Activated T-cell treated with anti-CD3 and anti-CD28 coated beads, Interleukin-2, amount 50 U/mL, for 4 hours (primary cell): ENCODE measurements at regions not wholly inside any gene's neighbourhood (a gene's known extent, or its start where the extent isn't known, plus 50 kb on each side); places are given as distances from the start of the nearest gene placed in this dataset.
A peak's percentile ranks its signal among the peaks of the same experiment; 100 is the strongest.
"Not testable (repeated sequence)": the region's sequence is repeated elsewhere in the genome, so short reads cannot be mapped to it uniquely, and the experiment has no call there.

Experiments used
- ATAC-seq, 2 donors: fragments of 200-7000 bp; cut with Tn5 transposase; one replicate each; pipeline ENCODE4 v1.10.0; 2021
- DNase-seq: peaks from one replicate; pipeline ENCODE4 v3.0.0-alpha.2; 2020
- H3K27me3 Mint-ChIP-seq: one replicate; pipeline ENCODE4 v1.8.0; 2021; ENCODE audit warnings: low read depth, mixed read lengths
- H3K36me3 Mint-ChIP-seq: one replicate; pipeline ENCODE4 v1.8.0; 2022; ENCODE audit warnings: mixed read lengths; ENCODE audit not compliant: insufficient read depth
- H3K4me1 Mint-ChIP-seq: one replicate; pipeline ENCODE4 v1.8.0; 2021; ENCODE audit warnings: low read depth, mixed read lengths
- H3K4me3 Mint-ChIP-seq: one replicate; pipeline ENCODE4 v1.8.0; 2021; ENCODE audit warnings: mild to moderate bottlenecking, moderate library complexity, mixed read lengths
- H3K9me3 Mint-ChIP-seq: one replicate; pipeline ENCODE4 v1.8.0; 2021; ENCODE audit warnings: mixed read lengths

DNA sequence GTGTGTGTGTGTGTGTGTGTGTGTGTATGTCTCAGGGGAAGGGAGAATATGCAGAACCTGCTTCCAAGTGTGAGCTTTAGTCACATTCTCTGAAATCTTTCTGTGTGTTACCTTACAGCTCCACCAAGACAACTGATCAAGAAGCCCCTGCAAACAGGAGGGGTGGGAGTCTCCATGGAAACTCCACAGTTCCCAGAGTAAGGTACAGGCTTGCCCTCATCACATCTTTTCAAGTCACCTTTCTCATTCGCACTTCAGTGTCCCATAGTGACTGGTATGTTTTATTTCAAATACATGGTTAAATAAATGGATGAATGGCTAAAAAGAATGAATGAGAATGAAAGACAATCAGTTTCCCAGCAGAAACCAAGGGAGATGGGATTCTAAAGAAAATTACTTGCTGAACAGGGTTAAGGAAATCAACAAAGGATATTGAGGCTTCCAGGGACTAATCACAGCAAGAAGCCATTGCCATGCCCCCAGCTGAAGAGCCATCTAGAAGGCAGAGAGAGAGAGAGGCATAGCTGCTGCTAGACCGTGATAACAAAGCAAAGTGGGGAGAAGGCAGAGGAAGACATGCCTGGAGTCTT, 987.2 kb upstream of the CELF4 start:
- Mint-ChIP-seq H3K36me3 (no peaks in the 10 kb centered on the region), H3K4me1 (no peaks in the 10 kb centered on the region), H3K9me3 (no peaks in the 10 kb centered on the region), H3K4me3 (no peak overlapping the region), H3K27me3 (no peaks in the 10 kb centered on the region)
- no peak for ATAC-seq
- DNase-seq = no peak

DNA sequence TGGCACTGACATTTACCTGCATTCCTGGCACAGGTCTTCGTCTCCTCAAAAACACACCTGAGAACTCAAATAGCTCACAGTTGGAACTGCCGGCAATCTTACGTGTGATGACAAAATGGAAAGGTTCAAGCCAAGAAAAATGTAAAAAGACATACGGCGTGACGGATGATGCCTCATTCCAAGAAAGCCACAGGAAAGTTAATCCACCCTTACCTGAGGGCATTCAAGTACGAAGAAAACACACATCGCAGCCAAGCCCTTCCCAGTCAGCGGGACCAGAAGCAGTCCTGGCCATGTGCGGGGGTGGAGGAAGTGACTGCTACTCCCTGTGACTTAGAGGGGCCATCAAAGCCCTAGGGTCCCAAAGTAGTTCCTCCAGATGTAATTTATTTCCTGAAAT, 986.3 kb upstream of the CELF4 start:
- Mint-ChIP-seq H3K4me3 (no peak overlapping the region), H3K9me3 (no peaks in the 10 kb centered on the region), H3K36me3 (no peaks in the 10 kb centered on the region), H3K27me3 (no peaks in the 10 kb centered on the region), H3K4me1 (no peaks in the 10 kb centered on the region)
- DNase-seq (no peak), ATAC-seq (no peak)

DNA sequence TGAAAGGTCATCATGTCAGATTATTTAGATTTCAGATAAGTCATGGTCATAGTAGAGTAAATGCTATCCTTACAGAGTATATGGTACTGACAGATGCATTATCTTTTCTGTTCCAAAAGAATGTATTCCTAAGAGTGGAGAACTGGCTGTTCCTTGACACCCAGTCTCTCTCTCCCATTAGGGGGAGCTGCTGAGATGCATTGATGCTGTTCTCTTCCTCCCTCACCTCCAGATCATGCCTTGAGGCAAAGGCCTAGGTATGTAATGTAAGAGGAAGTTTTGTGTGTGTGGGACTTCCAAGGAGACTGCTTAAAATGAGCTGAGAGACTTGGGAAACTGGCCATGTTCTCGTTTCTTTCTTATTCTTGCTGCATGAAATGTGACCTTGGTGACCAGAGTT, 979.5 kb upstream of the CELF4 start:
- DNase-seq (no peak), ATAC-seq (no peak)
- H3K9me3 Mint-ChIP-seq = no peaks in the 10 kb centered on the region
- H3K36me3 Mint-ChIP-seq = no peaks in the 10 kb centered on the region
- no peak overlapping the region for H3K4me3 Mint-ChIP-seq
- no peaks in the 10 kb centered on the region for H3K27me3 Mint-ChIP-seq
- no peaks in the 10 kb centered on the region for H3K4me1 Mint-ChIP-seq

DNA sequence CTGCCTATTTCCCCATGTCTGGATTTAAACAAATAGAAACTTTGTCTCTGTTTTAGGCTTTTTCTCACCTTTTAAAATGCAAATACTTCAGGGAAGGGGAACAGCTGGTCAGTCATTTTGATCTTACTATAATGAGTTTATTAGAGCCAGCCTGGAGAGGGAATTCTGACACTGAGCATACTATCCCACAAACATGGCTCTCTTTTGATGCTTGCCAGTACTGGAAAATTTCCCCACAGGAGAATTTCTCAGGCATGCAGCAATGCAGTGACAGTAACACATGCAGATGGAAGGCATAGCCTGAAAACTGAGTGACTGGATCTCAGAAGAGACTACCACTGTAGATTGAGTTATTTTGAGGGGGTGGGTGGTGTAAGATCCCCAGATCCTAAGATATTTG, 974.3 kb upstream of the CELF4 start:
- ATAC-seq (no peak), DNase-seq (no peak)
- H3K4me3 Mint-ChIP-seq = no peak overlapping the region
- H3K27me3 Mint-ChIP-seq = no peaks in the 10 kb centered on the region
- H3K4me1 Mint-ChIP-seq = no peaks in the 10 kb centered on the region
- H3K9me3 Mint-ChIP-seq = peaks cover 4% of the 10 kb centered on the region
- no peaks in the 10 kb centered on the region for H3K36me3 Mint-ChIP-seq

DNA sequence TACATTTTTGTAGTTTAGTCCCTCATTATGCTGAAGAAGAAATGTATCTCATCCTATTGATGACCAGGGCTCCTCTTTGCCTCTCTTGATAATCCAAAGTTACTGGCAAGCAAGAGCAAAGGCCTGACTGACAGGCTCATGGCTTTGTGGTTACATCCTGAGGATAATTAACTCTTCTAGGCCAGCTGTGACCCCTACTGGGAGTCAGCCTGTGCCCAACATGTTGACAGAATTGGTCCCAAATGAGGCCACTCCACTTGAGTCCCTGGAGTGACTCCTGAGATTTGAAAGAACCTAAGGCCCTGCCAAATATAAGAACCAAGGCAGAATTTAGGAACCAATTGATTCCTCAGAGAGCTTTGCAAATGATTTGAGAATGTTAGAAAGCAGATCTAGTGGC, 973.8 kb upstream of the CELF4 start:
- DNase-seq = no peak
- H3K9me3 Mint-ChIP-seq = peaks cover 5% of the 10 kb centered on the region
- H3K4me1 Mint-ChIP-seq = no peaks in the 10 kb centered on the region
- H3K27me3 Mint-ChIP-seq = no peaks in the 10 kb centered on the region
- no peak overlapping the region for H3K4me3 Mint-ChIP-seq
- ATAC-seq = no peak
- H3K36me3 Mint-ChIP-seq = no peaks in the 10 kb centered on the region

DNA sequence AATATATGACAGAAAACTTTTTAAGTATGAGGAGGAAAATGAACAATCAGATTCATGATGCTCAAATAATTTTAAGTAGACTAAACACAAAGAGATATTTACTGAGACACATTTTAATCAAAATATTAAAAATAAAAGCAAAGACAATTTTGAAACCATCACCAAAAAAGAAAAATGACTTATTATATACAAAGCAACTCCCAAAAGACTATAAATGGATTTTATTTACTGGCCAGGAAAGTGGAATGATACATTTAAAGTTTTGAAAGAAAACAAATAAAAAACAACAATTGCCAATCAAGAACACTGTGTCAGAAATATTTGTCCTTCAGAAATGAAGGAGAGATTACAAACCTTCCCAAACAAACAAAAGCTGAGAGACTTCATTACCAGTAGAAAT, 968.5 kb upstream of the CELF4 start:
- Mint-ChIP-seq H3K4me1 (no peaks in the 10 kb centered on the region), H3K36me3 (no peaks in the 10 kb centered on the region), H3K27me3 (no peaks in the 10 kb centered on the region), H3K9me3 (peaks cover 16% of the 10 kb centered on the region), H3K4me3 (no peak overlapping the region)
- DNase-seq = no peak
- ATAC-seq = no peak

DNA sequence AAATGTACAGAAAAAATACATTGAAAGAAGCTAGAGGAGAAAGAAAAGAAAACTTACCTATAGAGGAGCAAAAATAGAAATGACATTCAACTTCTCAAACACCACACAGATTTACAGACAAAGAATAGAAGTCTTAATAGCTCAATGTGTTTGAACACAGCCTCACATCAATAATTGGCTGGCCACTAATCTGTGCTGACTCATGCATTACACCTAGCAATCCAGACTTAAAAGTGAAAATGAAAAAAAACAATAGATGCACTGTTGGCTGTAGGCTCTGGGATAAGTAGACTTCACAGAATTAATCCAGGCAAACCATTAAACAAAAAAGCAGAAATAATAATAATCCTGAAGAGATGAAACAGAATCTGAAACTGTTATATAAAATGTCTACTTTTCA, 961.3 kb upstream of the CELF4 start:
- H3K4me3 Mint-ChIP-seq = no peak overlapping the region
- no peaks in the 10 kb centered on the region for H3K4me1 Mint-ChIP-seq
- H3K27me3 Mint-ChIP-seq = no peaks in the 10 kb centered on the region
- H3K36me3 Mint-ChIP-seq = no peaks in the 10 kb centered on the region
- peaks cover 4% of the 10 kb centered on the region for H3K9me3 Mint-ChIP-seq
- DNase-seq (no peak), ATAC-seq (no peak)

DNA sequence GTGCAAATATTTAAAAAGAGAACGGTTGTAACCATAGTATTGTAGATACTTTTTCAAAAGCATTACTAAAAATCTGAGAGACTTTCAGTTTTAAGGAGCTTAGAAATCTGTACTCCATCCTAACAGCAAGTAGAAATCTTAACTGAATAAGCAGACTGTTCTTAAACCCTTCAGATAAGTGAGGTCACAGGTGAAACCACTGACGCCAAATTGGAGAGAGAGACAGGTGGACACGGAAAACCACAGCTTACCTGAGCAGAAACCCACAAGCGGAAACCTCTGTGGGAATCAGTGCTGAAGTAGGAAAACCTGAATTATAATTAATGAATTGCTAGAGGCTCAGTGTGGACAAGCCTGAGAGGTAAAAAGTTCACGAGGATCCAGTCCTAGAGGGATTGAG, 959.4 kb upstream of the CELF4 start:
- H3K4me3 Mint-ChIP-seq = no peak overlapping the region
- H3K36me3 Mint-ChIP-seq = no peaks in the 10 kb centered on the region
- ATAC-seq (no peak), DNase-seq (no peak)
- no peaks in the 10 kb centered on the region for H3K27me3 Mint-ChIP-seq
- H3K9me3 Mint-ChIP-seq = peaks cover 4% of the 10 kb centered on the region
- no peaks in the 10 kb centered on the region for H3K4me1 Mint-ChIP-seq

DNA sequence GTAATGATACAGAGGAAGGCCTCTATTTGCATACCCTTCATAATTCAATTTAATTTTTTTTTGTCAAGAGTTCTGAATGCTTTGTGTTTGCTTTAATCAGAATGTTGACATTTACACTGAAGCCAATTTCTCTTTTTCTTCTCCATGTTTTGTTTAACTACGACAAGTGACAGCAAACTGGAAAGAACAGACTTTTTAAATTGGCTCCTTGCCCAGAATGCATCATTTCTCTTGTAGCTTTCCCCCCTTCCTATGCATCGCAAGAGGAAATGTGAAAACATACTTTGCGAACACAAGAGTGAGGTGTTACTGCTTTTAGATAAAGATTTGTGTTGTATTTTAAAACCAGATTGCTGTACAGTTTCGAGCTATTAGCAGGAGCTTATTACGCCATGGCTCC, 955.2 kb upstream of the CELF4 start:
- DNase-seq = no peak
- no peaks in the 10 kb centered on the region for H3K36me3 Mint-ChIP-seq
- no peaks in the 10 kb centered on the region for H3K27me3 Mint-ChIP-seq
- H3K9me3 Mint-ChIP-seq = no peaks in the 10 kb centered on the region
- no peak for ATAC-seq
- no peaks in the 10 kb centered on the region for H3K4me1 Mint-ChIP-seq
- H3K4me3 Mint-ChIP-seq = no peak overlapping the region

DNA sequence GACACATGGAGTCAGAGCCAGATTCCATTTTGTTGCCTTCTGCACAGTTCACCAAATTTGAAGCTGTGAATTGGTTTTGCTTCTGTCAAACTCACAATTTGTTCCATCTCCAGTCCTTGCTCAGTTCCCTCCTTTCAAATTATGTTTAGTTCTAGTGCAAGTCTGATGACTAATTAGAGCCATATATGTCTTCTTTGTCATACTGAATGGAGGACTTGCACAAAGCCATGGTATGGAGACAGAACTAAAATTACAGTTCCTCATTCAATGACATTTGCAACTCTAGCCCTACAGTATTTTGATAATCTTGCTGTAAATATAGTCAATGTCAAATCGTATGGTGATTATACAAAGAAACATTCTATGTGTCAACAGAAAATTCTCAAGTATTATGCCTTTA, 936.9 kb upstream of the CELF4 start:
- no peaks in the 10 kb centered on the region for H3K36me3 Mint-ChIP-seq
- no peaks in the 10 kb centered on the region for H3K4me1 Mint-ChIP-seq
- ATAC-seq = no peak

DNA sequence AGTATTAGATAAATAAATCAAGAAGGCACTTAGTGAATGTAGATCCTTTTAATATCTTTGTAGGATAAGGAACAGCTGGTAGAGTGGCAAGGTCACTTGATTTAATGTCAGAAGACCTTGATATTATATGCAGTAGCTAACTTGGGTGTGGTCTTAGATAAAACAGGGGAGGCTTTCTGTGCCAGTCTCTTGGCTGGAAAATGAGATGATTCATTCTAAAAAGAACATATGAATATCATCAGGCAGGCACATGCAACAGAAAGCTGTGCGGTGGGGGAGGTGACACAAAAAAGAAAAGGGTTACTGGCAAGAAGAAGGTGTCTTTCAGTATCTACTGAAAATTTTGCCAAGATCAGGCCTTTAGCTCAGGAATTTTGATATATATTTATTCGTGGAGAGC, 931.7 kb upstream of the CELF4 start:
- H3K36me3 Mint-ChIP-seq = no peaks in the 10 kb centered on the region
- H3K9me3 Mint-ChIP-seq = peaks cover 17% of the 10 kb centered on the region

More for the DNA sequence above, 936.9 kb upstream of the CELF4 start:
- Mint-ChIP-seq H3K4me3 (no peak overlapping the region), H3K9me3 (peaks cover 13% of the 10 kb centered on the region), H3K27me3 (no peaks in the 10 kb centered on the region)
- no peak for DNase-seq

DNA sequence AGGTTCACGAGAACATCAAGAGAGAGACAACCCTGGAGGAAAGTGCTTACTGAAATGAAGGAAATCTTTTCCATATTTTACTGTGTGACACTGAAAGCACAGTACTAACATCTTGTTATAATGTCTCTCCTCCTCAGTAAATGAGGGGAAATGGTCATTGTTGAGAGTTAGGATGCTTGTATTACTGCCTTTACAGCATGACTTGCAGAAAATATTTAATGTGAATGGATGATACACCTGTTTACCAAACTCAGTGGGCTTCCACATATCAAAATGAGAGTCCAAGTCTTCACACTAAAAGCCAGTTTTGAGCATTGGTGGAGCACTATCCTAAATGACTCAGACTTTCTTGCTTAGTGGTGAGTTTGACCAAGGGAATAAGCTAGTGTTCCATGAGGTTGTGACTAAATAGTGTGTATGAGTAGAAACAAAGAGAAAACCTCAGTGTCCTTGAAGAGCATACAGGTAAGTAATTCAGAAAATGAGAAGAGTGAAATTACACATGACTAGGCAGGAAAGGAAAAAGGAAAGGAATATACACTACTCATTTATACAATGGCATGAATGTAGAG, 930.7 kb upstream of the CELF4 start:
- Mint-ChIP-seq H3K9me3 (peaks cover 14% of the 10 kb centered on the region), H3K4me3 (no peak overlapping the region), H3K4me1 (no peaks in the 10 kb centered on the region), H3K36me3 (no peaks in the 10 kb centered on the region), H3K27me3 (no peaks in the 10 kb centered on the region)
- DNase-seq (no peak), ATAC-seq (peak in 1 of 2 donors; percentile 40)

More for the DNA sequence above, 931.7 kb upstream of the CELF4 start:
- no peaks in the 10 kb centered on the region for H3K27me3 Mint-ChIP-seq
- no peaks in the 10 kb centered on the region for H3K4me1 Mint-ChIP-seq
- DNase-seq = no peak
- H3K4me3 Mint-ChIP-seq = no peak overlapping the region
- ATAC-seq = no peak

DNA sequence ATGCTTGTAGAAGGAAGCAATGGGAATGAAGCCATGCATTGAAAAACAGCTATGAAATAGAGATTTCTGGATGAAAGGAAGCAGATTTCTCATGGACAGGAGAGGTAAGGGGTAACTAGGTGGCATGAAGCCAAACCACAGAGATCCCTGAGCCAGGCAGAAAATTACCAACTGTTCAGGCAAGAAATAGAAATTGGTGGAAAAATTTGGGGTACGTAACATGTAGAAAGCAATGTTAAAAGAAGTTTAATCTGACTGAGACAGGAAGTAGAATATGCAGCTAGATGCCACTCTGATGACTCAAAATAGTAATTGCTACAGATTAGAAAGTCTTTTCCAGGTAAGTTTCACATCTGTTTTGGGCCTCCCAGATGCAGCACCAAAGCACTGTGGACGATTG, 928.5 kb upstream of the CELF4 start:
- H3K4me3 Mint-ChIP-seq = no peak overlapping the region
- no peaks in the 10 kb centered on the region for H3K36me3 Mint-ChIP-seq

DNA sequence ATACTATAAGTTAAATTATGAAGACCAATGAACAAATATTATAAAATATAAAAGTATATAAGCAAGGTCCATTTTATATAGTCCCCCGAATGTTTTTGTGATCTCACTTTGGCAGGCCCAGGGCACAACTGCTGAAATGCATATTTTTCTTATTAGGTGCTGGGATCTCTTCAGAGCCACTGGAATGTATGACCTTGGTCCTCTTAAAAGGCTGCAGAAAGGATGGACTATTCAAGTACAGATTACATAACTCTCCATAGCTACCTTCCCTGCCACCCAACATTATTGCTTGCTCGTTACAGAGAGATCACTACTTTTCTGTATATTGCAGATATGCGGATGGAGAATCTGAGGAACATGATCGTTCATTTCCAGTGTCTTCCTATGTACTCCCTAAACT, 925.6 kb upstream of the CELF4 start:
- H3K9me3 Mint-ChIP-seq = peaks cover 7% of the 10 kb centered on the region
- no peak for ATAC-seq
- H3K4me1 Mint-ChIP-seq = no peaks in the 10 kb centered on the region
- H3K4me3 Mint-ChIP-seq = no peak overlapping the region
- no peak for DNase-seq
- no peaks in the 10 kb centered on the region for H3K27me3 Mint-ChIP-seq
- no peaks in the 10 kb centered on the region for H3K36me3 Mint-ChIP-seq

More for the DNA sequence above, 928.5 kb upstream of the CELF4 start:
- ATAC-seq (no peak), DNase-seq (no peak)
- Mint-ChIP-seq H3K9me3 (peaks cover 14% of the 10 kb centered on the region), H3K4me1 (no peaks in the 10 kb centered on the region), H3K27me3 (no peaks in the 10 kb centered on the region)

DNA sequence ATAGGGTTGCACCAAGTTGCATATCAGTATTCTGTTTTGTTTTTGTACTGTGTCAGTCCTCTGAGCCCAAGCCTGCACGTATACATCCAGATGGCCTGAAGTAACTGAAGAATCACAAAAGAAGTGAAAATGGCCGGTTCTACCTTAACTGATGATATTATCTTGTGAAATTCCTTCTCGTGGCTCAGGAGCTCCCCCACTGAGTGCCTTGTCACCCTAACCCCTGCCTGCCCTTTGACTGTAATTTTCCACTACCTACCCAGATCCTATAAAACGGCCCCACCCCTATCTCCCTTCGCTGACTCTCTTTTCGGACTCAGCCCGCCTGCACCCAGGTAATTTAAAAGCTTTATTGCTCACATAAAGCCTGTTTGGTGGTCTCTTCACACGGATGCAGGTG, 924.1 kb upstream of the CELF4 start:
- H3K27me3 Mint-ChIP-seq, ATAC-seq: not testable (repeated sequence)

DNA sequence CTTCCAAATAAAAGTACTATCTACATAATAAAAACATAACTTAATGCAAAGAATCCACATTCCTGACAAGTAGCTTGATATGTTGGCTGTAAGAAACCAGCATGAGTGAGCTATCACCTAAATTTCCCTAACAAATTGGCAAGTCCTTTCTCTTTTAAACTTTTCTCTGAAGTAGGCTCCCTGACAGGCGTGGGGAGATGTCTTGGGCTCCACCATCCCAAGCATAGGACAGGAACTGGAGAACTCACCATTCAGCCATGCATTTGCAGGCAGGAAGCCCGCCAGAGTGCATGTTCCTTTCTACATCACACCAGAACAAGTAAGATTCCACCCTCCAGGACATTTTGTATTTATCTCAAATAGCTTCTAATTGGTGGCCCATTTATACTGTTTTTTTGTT, 921.9 kb upstream of the CELF4 start:
- no peaks in the 10 kb centered on the region for H3K36me3 Mint-ChIP-seq
- H3K27me3 Mint-ChIP-seq = peaks cover under 1% of the 10 kb centered on the region
- DNase-seq (no peak), ATAC-seq (no peak)
- no peaks in the 10 kb centered on the region for H3K4me1 Mint-ChIP-seq
- H3K4me3 Mint-ChIP-seq = no peak overlapping the region
- H3K9me3 Mint-ChIP-seq = peaks cover 4% of the 10 kb centered on the region

More for the DNA sequence above, 924.1 kb upstream of the CELF4 start:
- DNase-seq, H3K9me3 Mint-ChIP-seq, H3K36me3 Mint-ChIP-seq, H3K4me1 Mint-ChIP-seq, H3K4me3 Mint-ChIP-seq: not testable (repeated sequence)
